ENCODE measurements at regions not wholly inside any gene's neighbourhood (a gene's known extent, or its start where the extent isn't known, plus 50 kb on each side); places are given as distances from the start of the nearest gene placed in this dataset.

DNA sequence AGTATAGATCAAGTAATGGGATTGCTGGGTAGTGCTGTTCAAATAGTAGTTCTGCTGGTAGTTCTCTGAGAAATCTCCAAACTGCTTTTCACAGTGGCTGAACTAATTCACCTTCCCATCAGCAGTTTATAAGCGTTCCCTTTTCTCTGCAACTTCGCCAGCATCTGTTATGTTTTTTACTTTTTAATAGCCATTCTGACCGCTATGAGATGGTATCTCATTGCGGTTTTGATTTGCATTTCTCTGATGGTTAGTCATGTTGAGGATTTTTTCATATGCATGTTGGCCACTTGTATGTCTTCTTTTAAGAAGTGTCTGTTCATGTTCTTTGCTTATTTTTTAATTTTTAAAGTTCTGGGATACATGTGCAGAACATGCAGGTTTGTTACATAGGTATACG, 279.2 kb upstream of the NREP start:
- TF ChIP-seq, protein P1, sequence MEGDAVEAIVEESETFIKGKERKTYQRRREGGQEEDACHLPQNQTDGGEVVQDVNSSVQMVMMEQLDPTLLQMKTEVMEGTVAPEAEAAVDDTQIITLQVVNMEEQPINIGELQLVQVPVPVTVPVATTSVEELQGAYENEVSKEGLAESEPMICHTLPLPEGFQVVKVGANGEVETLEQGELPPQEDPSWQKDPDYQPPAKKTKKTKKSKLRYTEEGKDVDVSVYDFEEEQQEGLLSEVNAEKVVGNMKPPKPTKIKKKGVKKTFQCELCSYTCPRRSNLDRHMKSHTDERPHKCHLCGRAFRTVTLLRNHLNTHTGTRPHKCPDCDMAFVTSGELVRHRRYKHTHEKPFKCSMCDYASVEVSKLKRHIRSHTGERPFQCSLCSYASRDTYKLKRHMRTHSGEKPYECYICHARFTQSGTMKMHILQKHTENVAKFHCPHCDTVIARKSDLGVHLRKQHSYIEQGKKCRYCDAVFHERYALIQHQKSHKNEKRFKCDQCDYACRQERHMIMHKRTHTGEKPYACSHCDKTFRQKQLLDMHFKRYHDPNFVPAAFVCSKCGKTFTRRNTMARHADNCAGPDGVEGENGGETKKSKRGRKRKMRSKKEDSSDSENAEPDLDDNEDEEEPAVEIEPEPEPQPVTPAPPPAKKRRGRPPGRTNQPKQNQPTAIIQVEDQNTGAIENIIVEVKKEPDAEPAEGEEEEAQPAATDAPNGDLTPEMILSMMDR (IDR thresholded peaks at IDR 0.05; ENCODE audit: low read length), result no peak
- no peak for TF ChIP-seq EZH2 (optimal IDR thresholded peaks at IDR 0.05; ENCODE audit: low read depth, low read length)

Data from MM.1S (cell line).